Activated naive CD4-positive, alpha-beta T cell treated with anti-CD3 and anti-CD28 coated beads, Interleukin-2, amount 50 U/mL, for 24 hours (primary cell): ENCODE measurements at regions not wholly inside any gene's neighbourhood (a gene's known extent, or its start where the extent isn't known, plus 50 kb on each side); places are given as distances from the start of the nearest gene placed in this dataset.
"Not testable (repeated sequence)": the region's sequence is repeated elsewhere in the genome, so short reads cannot be mapped to it uniquely, and the experiment has no call there.

ENCODE experiments used
- H3K27ac Mint-ChIP-seq: one replicate; pipeline ENCODE4 v1.8.0; 2021; ENCODE audit warnings: mild to moderate bottlenecking, mixed read lengths
- H3K27me3 Mint-ChIP-seq: one replicate; pipeline ENCODE4 v1.8.0; 2021; ENCODE audit warnings: mixed read lengths
- H3K36me3 Mint-ChIP-seq: one replicate; pipeline ENCODE4 v1.8.0; 2021; ENCODE audit warnings: mixed read lengths
- H3K4me1 Mint-ChIP-seq: one replicate; pipeline ENCODE4 v1.8.0; 2021; ENCODE audit warnings: mixed read lengths
- H3K4me3 Mint-ChIP-seq: one replicate; pipeline ENCODE4 v1.8.0; 2021; ENCODE audit warnings: mild to moderate bottlenecking, mixed read lengths
- H3K9me3 Mint-ChIP-seq: one replicate; pipeline ENCODE4 v1.8.0; 2021; ENCODE audit warnings: mixed read lengths

GRCh38 chr10:20673175-20673574 lies 223.9 kb downstream of the NEBL start:
- Mint-ChIP-seq H3K9me3 (no peaks in the 10 kb centered on the region), H3K4me3 (no peak overlapping the region), H3K4me1 (no peaks in the 10 kb centered on the region), H3K27ac (no peak overlapping the region), H3K36me3 (no peaks in the 10 kb centered on the region), H3K27me3 (no peaks in the 10 kb centered on the region)

- Mint-ChIP-seq H3K36me3 (no peaks in the 10 kb centered on the region), H3K27me3 (no peaks in the 10 kb centered on the region), H3K9me3 (no peaks in the 10 kb centered on the region), H3K4me1 (no peaks in the 10 kb centered on the region), H3K4me3 (no peak overlapping the region), H3K27ac (no peak overlapping the region)
Observed at GRCh38 chr10:20672741-20673140, 224.4 kb downstream of the NEBL start.

GRCh38 chr10:20670579-20670978 lies 226.5 kb downstream of the NEBL start:
- H3K4me1 Mint-ChIP-seq = no peaks in the 10 kb centered on the region
- no peaks in the 10 kb centered on the region for H3K36me3 Mint-ChIP-seq
- no peak overlapping the region for H3K4me3 Mint-ChIP-seq
- no peak overlapping the region for H3K27ac Mint-ChIP-seq
- no peaks in the 10 kb centered on the region for H3K9me3 Mint-ChIP-seq
- H3K27me3 Mint-ChIP-seq = no peaks in the 10 kb centered on the region

- Mint-ChIP-seq H3K36me3 (no peaks in the 10 kb centered on the region), H3K4me3 (no peak overlapping the region), H3K27ac (no peak overlapping the region), H3K27me3 (no peaks in the 10 kb centered on the region), H3K9me3 (no peaks in the 10 kb centered on the region), H3K4me1 (no peaks in the 10 kb centered on the region)
Observed at GRCh38 chr10:20668985-20669384, 228.1 kb downstream of the NEBL start.

- Mint-ChIP-seq H3K9me3 (no peaks in the 10 kb centered on the region), H3K4me1 (no peaks in the 10 kb centered on the region), H3K27ac (no peak overlapping the region), H3K4me3 (no peak overlapping the region), H3K27me3 (no peaks in the 10 kb centered on the region), H3K36me3 (no peaks in the 10 kb centered on the region)
Observed at GRCh38 chr10:20662742-20663141, 234.4 kb downstream of the NEBL start.

GRCh38 chr10:20659225-20659624 lies 237.9 kb downstream of the NEBL start:
- no peaks in the 10 kb centered on the region for H3K27me3 Mint-ChIP-seq
- no peak overlapping the region for H3K27ac Mint-ChIP-seq
- no peaks in the 10 kb centered on the region for H3K9me3 Mint-ChIP-seq
- H3K36me3 Mint-ChIP-seq = no peaks in the 10 kb centered on the region
- no peak overlapping the region for H3K4me3 Mint-ChIP-seq
- H3K4me1 Mint-ChIP-seq = no peaks in the 10 kb centered on the region

- Mint-ChIP-seq H3K27ac (no peak overlapping the region), H3K4me1 (no peaks in the 10 kb centered on the region), H3K9me3 (no peaks in the 10 kb centered on the region), H3K36me3 (no peaks in the 10 kb centered on the region), H3K4me3 (no peak overlapping the region), H3K27me3 (no peaks in the 10 kb centered on the region)
Observed at GRCh38 chr10:20658158-20658557, 239.0 kb downstream of the NEBL start.

- H3K4me3 Mint-ChIP-seq = no peak overlapping the region
- no peaks in the 10 kb centered on the region for H3K36me3 Mint-ChIP-seq
- no peaks in the 10 kb centered on the region for H3K9me3 Mint-ChIP-seq
- H3K4me1 Mint-ChIP-seq = no peaks in the 10 kb centered on the region
- H3K27ac Mint-ChIP-seq = no peak overlapping the region
- no peaks in the 10 kb centered on the region for H3K27me3 Mint-ChIP-seq
Observed at GRCh38 chr10:20656886-20657285, 240.2 kb downstream of the NEBL start.

- not testable (repeated sequence) for H3K4me3 Mint-ChIP-seq, H3K27ac Mint-ChIP-seq, H3K36me3 Mint-ChIP-seq, H3K27me3 Mint-ChIP-seq, H3K9me3 Mint-ChIP-seq, H3K4me1 Mint-ChIP-seq
Observed at GRCh38 chr10:20652424-20652823, 244.7 kb downstream of the NEBL start.

- H3K36me3 Mint-ChIP-seq = no peaks in the 10 kb centered on the region
Observed at GRCh38 chr10:20648263-20648874, 248.7 kb downstream of the NEBL start.

GRCh38 chr10:20647756-20648155 lies 249.4 kb downstream of the NEBL start:
- Mint-ChIP-seq H3K36me3 (no peaks in the 10 kb centered on the region), H3K27me3 (no peaks in the 10 kb centered on the region), H3K4me3 (no peak overlapping the region), H3K27ac (no peak overlapping the region), H3K9me3 (no peaks in the 10 kb centered on the region), H3K4me1 (no peaks in the 10 kb centered on the region)

More at GRCh38 chr10:20648263-20648874, 248.7 kb downstream of the NEBL start:
- Mint-ChIP-seq H3K4me1 (no peaks in the 10 kb centered on the region), H3K9me3 (no peaks in the 10 kb centered on the region), H3K4me3 (no peak overlapping the region), H3K27ac (no peak overlapping the region), H3K27me3 (no peaks in the 10 kb centered on the region)

- H3K36me3 Mint-ChIP-seq = no peaks in the 10 kb centered on the region
- no peaks in the 10 kb centered on the region for H3K9me3 Mint-ChIP-seq
- H3K27ac Mint-ChIP-seq = no peak overlapping the region
- H3K27me3 Mint-ChIP-seq = no peaks in the 10 kb centered on the region
- no peaks in the 10 kb centered on the region for H3K4me1 Mint-ChIP-seq
- H3K4me3 Mint-ChIP-seq = no peak overlapping the region
Observed at GRCh38 chr10:20644421-20644820, 252.7 kb downstream of the NEBL start.

- H3K27me3 Mint-ChIP-seq = no peaks in the 10 kb centered on the region
- H3K36me3 Mint-ChIP-seq = no peaks in the 10 kb centered on the region
- H3K4me3 Mint-ChIP-seq = no peak overlapping the region
- H3K9me3 Mint-ChIP-seq = peaks cover 10% of the 10 kb centered on the region
- H3K4me1 Mint-ChIP-seq = no peaks in the 10 kb centered on the region
- no peak overlapping the region for H3K27ac Mint-ChIP-seq
Observed at GRCh38 chr10:20641605-20642004, 255.5 kb downstream of the NEBL start.

GRCh38 chr10:20635570-20635969 lies 261.5 kb downstream of the NEBL start:
- H3K27me3 Mint-ChIP-seq = no peaks in the 10 kb centered on the region
- peaks cover 10% of the 10 kb centered on the region for H3K9me3 Mint-ChIP-seq
- no peak overlapping the region for H3K27ac Mint-ChIP-seq
- no peaks in the 10 kb centered on the region for H3K36me3 Mint-ChIP-seq
- H3K4me1 Mint-ChIP-seq = no peaks in the 10 kb centered on the region
- H3K4me3 Mint-ChIP-seq = no peak overlapping the region

- H3K27me3 Mint-ChIP-seq = no peaks in the 10 kb centered on the region
- H3K36me3 Mint-ChIP-seq = no peaks in the 10 kb centered on the region
- no peaks in the 10 kb centered on the region for H3K4me1 Mint-ChIP-seq
- no peak overlapping the region for H3K4me3 Mint-ChIP-seq
- H3K27ac Mint-ChIP-seq = no peak overlapping the region
- H3K9me3 Mint-ChIP-seq = peaks cover 10% of the 10 kb centered on the region
Observed at GRCh38 chr10:20634839-20635238, 262.3 kb downstream of the NEBL start.

GRCh38 chr10:20633714-20634113 lies 263.4 kb downstream of the NEBL start:
- no peaks in the 10 kb centered on the region for H3K4me1 Mint-ChIP-seq
- no peak overlapping the region for H3K4me3 Mint-ChIP-seq
- H3K27me3 Mint-ChIP-seq = no peaks in the 10 kb centered on the region
- no peaks in the 10 kb centered on the region for H3K36me3 Mint-ChIP-seq
- H3K27ac Mint-ChIP-seq = no peak overlapping the region
- peaks cover 4% of the 10 kb centered on the region for H3K9me3 Mint-ChIP-seq

GRCh38 chr10:20632696-20633095 lies 264.4 kb downstream of the NEBL start:
- no peaks in the 10 kb centered on the region for H3K36me3 Mint-ChIP-seq
- no peak overlapping the region for H3K4me3 Mint-ChIP-seq
- no peak overlapping the region for H3K27ac Mint-ChIP-seq
- peaks cover 1% of the 10 kb centered on the region for H3K27me3 Mint-ChIP-seq
- H3K9me3 Mint-ChIP-seq = no peaks in the 10 kb centered on the region
- H3K4me1 Mint-ChIP-seq = no peaks in the 10 kb centered on the region
